HG03378 (cell line): ENCODE measurements at regions not wholly inside any gene's neighbourhood (a gene's known extent, or its start where the extent isn't known, plus 50 kb on each side); places are given as distances from the start of the nearest gene placed in this dataset.

Experiments used
- ATAC-seq: cut with Tn5 transposase; IDR thresholded peaks from one replicate; pipeline ENCODE4 v1.9.1; 2021; ENCODE audit warnings: mild to moderate bottlenecking, moderate library complexity; ENCODE audit not compliant: unreplicated experiment

DNA sequence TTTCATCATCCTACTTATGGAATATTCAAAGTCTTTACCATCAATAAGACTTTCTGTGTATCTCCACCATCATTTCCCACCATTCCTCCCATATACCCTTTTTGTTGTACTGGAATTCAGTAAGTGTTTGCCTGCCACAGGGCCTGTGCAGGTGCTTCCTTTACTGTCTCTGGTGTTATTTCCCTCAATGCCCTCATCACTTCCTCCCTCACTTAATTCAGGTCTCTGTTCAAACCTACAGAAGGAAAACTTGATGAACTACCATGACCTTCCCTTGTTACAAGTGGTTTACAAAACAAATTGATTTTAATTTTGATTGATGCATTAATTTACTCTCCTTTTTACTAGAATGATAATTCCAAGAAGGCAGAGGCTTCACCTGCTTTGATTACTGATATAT, 159.5 kb upstream of the FAT4 start:
- no peak for ATAC-seq

DNA sequence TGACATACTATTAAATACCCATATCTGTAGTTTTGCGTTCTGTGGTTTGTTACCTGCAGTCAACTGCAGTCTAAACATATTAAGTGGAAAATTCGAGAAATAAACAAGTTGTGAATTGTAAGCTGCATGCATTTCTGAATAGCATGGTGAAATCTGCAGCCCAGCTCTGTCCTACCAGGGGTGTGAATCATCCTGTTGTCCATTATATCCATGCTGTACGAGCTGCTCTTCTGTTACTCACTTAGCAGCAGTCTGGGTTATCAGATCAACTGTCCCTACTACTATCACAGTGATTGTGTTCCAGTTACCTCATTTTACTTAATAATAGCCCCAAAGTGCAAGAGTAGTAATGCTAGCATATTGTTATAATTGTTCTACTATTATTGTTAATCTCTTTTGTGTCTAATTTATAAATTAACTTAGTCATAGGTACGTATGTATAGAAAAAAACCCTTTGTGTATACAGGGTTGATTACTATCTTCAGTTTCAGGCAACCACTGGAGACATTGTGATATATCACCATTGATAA, 173.7 kb upstream of the FAT4 start:
- ATAC-seq, result no peak

DNA sequence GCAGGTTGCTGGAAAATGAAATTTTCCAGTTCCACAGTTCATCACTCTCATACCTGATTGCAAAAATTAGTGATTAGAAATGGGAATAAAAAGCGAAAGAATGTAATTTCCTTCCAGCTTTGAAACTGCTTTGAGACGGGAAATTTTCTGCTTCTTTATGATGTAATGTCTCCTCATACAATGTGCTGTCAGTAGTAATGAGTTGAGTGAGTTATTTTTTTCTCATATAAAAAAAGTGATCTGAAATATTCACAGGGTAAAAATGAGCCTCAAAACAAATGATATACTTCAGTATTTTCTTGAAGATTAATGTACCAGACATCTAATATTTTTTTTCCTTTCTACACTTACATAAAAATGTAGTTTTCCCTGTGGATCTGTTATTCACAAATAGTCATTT, 179.1 kb upstream of the FAT4 start:
- no peak for ATAC-seq

DNA sequence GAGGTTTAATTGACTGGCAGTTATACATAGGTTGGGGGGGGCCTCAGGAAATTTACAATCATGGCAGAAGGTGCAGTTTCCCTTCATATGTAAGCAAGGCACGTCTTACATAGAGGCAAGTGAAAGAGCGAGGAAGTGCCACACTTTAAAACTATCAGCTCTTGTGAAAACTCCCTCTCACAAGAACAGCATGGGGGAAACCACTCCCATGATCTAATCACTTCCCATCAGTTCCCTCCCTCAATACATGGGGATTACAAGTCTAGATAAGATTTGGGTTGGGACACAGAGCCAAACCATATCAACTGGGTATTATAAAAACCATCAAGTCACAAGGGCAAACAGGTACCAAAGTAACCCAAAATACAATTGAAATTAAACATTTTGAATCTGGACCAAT, 182.0 kb upstream of the FAT4 start:
- no peak for ATAC-seq

DNA sequence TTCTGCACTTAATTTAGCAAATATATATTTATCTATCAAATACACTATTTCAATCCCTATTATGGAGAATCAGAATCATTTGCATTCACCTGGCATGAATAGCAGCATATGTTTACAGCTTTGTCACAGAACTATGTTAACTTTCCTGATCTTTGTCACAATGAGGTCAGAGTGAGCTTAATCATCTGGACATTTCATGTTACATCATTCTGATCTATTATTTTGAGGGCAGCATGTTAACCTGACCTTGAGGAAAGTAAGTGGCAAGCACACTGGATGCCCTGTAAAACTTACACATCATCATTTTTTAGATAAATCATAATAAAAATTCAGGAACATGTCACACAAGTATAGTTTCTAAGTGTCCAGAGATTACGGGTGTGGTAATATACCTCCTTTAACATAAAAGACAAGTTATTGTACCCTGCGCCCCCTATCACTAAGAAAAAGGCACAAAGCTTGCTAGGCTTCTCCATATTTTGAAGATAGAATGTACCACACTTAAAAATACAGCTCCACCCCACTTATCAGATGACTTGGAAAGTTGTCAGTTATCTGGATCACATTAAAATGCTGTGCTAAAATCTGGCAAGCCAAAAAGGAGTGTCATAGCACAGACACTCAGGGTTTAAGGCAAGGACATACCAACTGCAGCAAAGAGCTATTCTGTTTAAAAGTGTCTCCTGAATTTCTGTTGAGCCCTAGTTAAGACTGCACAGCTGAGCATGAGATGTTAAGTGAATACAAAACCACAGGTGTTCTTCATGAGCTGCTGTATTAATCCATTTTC, 182.7 kb upstream of the FAT4 start:
- ATAC-seq, result no peak

DNA sequence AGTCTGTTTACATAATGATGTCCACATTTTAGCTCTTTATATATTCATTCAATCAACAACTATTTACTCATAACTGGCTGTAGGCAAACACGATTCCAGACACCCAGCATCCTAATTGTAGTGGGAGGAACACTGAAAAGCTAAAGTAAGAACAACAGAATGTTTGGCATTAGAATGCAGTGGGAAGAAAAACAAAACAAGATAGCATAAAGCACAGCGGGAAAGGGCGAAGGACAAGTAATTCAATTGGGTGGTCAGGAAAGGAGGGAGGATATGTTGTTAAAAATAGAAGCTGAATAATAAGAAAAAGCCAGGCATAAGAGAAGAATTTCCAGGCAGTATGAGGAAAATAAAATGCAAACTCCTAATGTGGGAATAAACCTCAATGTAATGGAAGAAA, 189.5 kb upstream of the FAT4 start:
- ATAC-seq, result no peak

DNA sequence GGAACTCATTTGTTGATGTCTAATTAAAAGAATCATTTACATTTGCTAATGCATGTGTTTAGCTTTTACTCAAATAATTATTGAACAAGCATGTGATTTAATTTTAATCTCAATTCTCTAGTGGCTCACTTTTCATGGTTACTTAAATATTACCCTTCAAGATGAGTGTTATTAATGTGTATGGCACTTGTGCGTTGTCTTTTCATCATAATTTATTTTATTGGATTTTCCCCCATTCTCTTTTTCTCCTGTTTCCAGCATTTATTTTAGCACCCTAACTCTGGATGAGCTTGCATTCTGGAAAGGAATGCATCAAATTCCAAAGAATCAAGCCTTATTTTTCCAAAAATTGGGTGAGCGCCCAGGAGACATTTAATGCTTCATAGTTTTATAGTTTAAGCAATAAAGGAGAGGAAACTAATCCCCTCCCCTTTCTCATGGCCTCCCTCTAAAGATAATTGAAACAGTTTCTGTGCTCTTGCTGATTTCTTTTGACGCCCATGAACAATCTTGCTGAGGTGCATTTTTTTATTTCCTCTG, 191.1 kb upstream of the FAT4 start:
- ATAC-seq, result no peak

DNA sequence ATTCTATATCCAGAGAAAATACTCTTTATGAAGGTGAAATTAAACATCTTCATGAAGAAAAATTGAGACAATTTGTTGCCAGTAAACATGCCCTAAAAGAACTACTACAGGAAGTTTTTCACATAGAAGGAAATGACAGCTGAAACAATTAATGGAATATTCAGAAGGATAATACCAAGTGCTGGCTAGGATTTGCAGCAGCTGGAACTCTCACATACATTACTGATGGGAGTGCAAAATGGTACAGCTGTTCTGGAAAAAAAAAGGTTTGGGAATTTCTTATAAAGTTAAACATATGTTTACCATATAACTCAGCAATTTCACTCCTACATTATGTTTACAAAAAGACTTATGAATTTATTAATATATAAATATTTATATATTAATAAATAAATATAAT, 193.2 kb upstream of the FAT4 start:
- ATAC-seq, result no peak

DNA sequence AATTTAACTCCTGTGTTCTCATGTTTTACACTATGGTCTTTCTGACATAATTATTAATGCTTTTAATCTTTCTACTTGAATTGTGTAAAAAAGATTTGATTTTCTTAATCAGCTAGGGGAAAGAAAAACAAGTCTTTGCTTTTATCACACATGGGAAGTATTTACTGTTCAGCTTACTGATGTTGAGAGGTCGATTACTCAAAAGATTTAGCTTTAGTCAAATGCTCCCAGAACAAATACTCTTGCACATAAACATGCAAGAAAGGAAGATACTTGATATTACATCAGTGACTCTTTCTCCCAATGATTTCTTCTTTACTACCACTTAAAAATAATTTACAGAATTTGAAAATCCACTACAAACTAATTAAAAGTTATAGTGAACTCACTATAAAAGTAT, 198.3 kb upstream of the FAT4 start:
- no peak for ATAC-seq

DNA sequence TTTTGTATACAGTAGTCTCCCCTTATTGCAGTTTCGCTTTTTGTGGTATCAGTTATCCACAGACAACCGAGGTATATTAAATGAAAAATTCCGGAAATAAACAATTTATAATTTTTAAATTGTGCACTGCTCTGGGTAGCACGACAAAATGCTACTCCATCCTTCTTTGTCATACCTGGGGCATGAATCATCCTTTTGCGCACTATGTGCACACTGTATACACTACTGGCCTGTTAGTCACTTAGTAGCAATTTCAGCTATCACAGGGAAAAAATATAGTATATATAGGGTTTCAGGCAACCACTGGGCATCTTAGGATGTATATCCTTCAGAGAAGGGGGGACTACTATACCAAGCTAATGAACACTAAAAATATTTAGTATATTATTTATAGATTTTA, 198.8 kb upstream of the FAT4 start:
- no peak for ATAC-seq

DNA sequence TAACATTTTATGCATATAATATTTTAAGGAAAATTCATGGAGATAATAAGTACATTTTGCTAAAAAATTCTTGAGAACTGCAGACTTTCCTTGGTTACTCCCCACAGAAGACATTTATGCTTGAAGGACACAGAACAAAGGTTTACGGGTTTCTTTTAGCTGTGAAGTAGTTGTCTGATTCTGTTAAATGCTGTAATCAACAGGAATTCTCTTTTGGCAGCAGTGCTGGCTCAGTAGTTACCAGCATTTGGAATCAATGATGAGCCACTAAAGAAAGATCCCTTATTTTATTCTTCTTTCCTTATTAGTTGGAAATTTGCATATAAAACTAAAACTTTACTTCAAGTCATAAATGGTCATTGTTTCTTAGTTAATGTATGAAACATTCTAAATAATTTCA, 199.3 kb upstream of the FAT4 start:
- no peak for ATAC-seq

DNA sequence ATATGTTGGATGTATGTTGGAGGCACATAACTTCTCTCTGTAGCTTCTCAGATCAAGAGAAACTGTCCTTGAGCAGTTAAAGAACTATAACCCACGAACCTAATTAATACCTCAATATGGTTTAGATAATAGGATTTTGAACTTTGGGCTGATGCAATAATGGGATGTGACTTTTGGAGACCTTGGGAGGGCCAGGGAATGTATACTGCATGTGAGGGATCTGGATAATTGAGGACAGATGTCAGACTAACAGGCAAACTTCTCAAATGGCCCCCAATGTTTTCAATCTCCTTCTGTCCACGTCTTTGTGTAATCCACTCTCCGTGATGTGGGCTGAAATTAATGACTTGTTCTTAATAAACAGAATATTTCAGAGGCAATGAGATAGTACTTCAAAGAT, 202.2 kb upstream of the FAT4 start:
- ATAC-seq, result no peak

DNA sequence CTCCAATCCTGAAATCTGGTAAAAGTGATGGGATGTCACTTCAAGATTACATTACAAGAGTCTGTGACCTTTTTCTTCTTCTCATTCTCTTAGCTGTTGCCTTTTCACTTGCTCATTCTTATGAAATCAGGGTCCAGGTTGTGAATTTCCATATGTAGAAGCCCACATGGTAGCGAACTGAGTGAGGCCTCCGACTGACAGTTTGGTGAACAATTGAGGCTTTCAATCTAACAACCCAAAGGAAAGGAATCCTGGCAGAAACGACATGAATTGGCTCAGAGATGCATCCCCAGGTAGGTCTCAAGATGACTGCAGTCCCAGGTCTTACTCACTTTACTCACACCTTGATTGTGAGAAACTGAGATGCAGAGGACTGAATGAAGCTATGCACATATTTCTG, 203.4 kb upstream of the FAT4 start:
- no peak for ATAC-seq

DNA sequence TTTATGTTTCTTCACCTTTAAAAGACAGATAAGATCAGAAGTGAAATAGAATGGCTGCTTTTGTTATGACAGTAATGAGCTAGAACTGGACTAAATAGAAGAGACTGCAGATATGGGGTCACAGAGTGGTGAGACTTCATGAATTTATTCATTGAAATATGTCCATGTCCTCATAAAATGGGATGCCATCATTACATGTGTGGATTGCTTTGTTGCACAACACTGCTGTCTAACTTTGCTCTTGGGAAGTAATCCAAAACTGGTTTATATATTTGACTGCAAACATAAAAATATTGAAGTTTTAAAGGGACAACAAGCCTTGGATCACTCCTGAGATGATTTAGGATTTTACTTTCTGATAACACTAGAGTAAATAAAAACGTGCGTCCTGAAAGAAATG, 209.2 kb upstream of the FAT4 start:
- ATAC-seq, result no peak

DNA sequence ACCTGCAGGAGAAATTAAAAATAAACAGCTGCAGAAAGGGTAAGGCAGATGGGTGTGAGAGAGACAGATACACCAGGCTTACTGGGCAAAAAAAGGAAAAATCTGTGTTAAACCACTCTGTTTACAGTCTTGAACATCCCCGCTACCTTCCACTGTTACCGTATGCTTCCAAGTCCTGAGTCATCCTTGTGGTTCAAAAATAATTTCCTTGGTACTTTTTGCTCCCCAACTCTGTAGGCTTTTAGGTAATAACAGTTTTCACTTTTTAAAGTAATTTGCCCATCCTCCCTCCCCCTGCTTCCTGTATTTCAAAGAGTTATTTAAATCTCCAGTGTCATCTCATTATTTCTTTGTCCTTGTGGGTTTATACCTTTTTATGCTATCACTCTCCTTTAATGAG, 210.1 kb upstream of the FAT4 start:
- no peak for ATAC-seq

DNA sequence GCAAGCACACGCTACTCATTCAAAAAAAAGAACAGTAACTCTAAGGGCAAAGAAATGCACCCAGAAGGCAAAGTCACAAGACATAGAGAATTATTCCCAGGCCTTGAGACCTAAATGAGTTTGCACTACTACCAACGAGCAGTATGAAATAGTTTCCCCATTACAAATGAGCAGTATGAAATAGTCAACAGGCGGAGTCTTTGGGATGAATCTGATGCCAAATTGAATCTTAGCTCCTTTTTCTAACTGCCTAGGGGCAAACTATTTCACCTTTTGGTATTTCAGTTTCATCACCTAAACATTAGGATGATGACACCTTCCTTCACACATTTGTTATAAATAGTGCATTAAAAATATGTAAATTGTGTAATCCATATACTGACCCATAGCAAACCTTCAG, 213.0 kb upstream of the FAT4 start:
- ATAC-seq, result no peak

DNA sequence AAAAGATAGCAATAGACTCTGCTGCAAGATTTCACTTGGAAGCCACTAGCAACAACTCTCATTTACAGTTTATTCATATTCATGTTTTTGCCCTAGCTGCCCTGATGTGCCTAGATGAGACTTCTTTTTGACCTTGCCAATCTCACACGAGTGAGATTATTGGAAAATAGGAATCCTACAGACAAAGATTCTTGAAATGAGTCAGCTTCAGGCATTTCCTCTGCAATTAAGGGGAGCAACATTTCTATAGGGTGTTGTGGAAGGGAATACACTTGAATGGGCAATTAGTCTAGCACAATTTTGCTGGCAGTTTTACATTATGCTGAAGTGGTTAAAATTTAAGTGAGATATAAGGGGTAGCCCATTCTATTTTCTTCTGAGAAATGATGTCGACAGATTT, 217.0 kb upstream of the FAT4 start:
- no peak for ATAC-seq

DNA sequence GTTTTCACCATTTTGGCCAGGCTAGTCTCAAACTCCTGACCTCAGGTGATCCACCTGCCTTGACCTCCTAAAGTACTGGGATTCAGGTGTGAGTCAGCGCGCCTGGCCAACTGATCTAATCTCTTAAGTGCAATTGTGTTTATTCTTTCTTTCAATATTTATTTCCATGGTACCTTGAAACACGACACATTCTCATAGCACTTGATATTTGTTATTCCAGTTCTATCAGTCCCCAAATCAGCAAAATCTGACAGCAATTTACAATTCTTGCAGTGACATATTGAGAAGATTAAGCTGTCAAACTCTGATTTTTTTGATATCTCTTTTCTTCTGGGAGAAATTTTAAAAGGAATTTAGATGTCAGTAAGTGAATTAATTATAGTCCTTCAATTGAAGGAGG, 218.1 kb upstream of the FAT4 start:
- no peak for ATAC-seq

DNA sequence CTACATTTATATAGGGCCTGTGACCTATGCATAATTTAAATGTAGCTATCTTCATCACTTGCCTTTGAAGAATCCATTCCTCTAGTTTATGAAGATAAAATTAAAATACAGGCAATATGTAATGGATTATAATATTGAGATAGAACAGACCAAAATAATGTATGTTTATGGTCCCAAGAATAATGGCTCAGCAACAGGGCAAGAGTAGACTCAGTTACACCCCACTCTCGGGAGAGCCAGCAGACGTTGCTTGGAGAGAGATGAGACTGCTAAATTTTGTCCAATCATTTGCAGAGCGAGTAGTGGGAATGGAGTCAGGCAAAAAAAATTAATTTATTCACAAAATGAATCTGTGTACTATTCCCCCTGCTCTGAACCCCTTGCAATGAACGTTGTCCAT, 223.2 kb upstream of the FAT4 start:
- ATAC-seq, result no peak

DNA sequence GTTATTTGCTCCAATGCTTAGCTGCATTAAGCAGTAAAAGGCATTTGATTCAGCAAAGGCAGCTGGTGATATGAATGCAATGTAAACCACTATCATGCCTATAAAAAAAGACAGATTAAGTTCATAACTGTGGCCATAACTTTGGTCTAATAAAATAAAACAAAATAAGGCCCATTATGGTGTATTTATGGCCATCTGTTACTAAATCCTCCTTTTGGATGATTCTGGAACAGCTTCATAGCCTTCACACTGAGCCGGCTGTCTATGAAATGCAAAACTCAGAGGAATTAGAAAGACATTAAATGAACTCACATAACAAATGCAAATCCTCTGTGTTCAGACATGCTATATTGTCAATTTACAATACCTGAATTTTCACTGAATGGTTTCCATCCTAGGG, 223.7 kb upstream of the FAT4 start:
- no peak for ATAC-seq

DNA sequence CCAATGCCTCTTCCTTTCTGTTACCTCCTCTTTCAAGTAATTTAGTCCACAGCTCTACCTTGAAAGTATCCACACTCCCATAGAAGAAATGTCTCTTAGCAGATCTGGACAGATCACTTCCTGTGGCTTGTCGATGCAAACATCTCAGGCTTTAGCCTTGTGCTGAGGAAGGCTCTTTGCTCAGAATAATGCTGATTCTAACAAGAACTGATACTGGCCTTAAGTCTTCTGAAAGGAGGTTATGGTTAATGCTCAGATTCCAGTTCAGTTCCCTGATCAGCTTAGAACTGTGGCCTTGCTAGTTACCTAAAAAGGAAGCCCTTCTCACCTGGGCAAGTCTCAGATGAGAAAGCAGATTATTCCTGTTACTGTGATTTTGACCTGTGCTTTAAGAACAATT, 230.1 kb upstream of the FAT4 start:
- no peak for ATAC-seq

DNA sequence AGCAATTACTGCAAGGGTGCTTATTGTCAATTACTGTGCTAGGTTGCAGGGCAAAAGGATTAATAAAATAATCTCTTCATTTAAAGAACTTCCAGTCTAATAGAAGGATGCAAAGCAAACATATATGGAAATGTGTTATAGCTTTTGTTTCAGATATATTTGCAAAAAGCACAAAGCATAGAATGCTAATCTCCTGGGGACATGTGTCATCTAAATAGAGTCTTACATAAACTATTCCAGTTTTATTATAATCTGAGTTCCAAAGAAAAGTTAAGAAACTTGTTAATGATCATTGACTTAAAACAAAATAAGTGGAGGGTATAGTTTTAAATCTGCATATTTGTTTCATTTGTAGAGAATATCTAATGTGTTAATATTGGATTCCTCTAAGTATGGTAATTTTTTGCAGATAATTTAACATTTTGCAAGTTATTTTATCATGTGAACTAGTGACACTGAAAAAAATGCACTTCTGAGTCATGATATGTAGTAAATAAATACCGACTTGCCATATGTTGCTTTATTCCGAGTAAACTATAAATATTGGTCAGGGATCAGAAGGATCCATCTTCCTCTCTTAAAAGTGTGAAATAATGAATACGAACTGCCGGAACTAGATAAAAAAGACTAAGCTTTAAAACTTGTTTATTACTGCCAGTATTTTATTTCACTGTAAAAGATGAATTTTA, 231.9 kb upstream of the FAT4 start:
- ATAC-seq, result no peak
